ENCODE measurements at regions not wholly inside any gene's neighbourhood (a gene's known extent, or its start where the extent isn't known, plus 50 kb on each side); places are given as distances from the start of the nearest gene placed in this dataset.

GRCh38 chr12:127785986-127786590, 480.9 kb upstream of the TMEM132C start:
- H3F3A ChIP-seq (ENCODE audit: insufficient read depth, low read length, poor library complexity, severe bottlenecking), result no peaks in the 10 kb centered on the region
- no peaks in the 10 kb centered on the region for H4K20me1 ChIP-seq (ENCODE audit: insufficient read depth)
- no peaks in the 10 kb centered on the region for H3K27me3 ChIP-seq (ENCODE audit: insufficient read depth, low read depth, low read length)
- H3K9ac ChIP-seq (ENCODE audit: low read length), result no peak overlapping the region
- H3K9me3 ChIP-seq (ENCODE audit: low read length), result no peaks in the 10 kb centered on the region
- no peak overlapping the region for H3K4me3 ChIP-seq (ENCODE audit: low read length)
- no peak overlapping the region for H3K27ac ChIP-seq (ENCODE audit: low read length)
- no peak overlapping the region for H3K4me2 ChIP-seq (ENCODE audit: low read length)
- no peak overlapping the region for H2AFZ ChIP-seq (ENCODE audit: low read depth, low read length)
- H3K79me2 ChIP-seq (replicated peaks; ENCODE audit: insufficient read depth, low read length), result no peaks in the 10 kb centered on the region
- no peaks in the 10 kb centered on the region for H3K9me2 ChIP-seq (ENCODE audit: insufficient read depth, low read length)
- H3K36me3 ChIP-seq (ENCODE audit: insufficient read depth, low read length), result no peaks in the 10 kb centered on the region
- TF ChIP-seq POLR2AphosphoS5 (IDR thresholded peaks at IDR 0.05) (no peak), REST (IDR thresholded peaks at IDR 0.05; ENCODE audit: borderline replicate concordance) (no peak), CTCF (IDR thresholded peaks at IDR 0.05; ENCODE audit: poor library complexity, severe bottlenecking) (no peak), SMC3 (conservative IDR thresholded peaks at IDR 0.05; ENCODE audit: poor library complexity) (no peak), EZH2 (IDR thresholded peaks at IDR 0.05; ENCODE audit: borderline replicate concordance, insufficient read depth, low read length, poor library complexity, severe bottlenecking) (no peak), TAF1 (IDR thresholded peaks at IDR 0.05; ENCODE audit: low read depth) (no peak), RAD21 (conservative IDR thresholded peaks at IDR 0.05) (no peak), MXI1 (conservative IDR thresholded peaks at IDR 0.05; ENCODE audit: poor library complexity, severe bottlenecking) (no peak), EP300 (conservative IDR thresholded peaks at IDR 0.05; ENCODE audit: poor library complexity, severe bottlenecking) (no peak)

- Histone ChIP-seq H3K27ac (ENCODE audit: low read length) (no peak overlapping the region), H3K36me3 (ENCODE audit: insufficient read depth, low read length) (no peaks in the 10 kb centered on the region)
Observed at GRCh38 chr12:127787544-127787943, 479.4 kb upstream of the TMEM132C start.

More at GRCh38 chr12:127787544-127787943, 479.4 kb upstream of the TMEM132C start:
- Histone ChIP-seq H3K9me3 (ENCODE audit: low read length) (no peaks in the 10 kb centered on the region), H3K4me2 (ENCODE audit: low read length) (no peak overlapping the region), H2AFZ (ENCODE audit: low read depth, low read length) (no peak overlapping the region), H3F3A (ENCODE audit: insufficient read depth, low read length, poor library complexity, severe bottlenecking) (no peaks in the 10 kb centered on the region), H3K9ac (ENCODE audit: low read length) (no peak overlapping the region), H3K27me3 (ENCODE audit: insufficient read depth, low read depth, low read length) (no peaks in the 10 kb centered on the region), H3K9me2 (ENCODE audit: insufficient read depth, low read length) (no peaks in the 10 kb centered on the region), H3K4me3 (ENCODE audit: low read length) (no peak overlapping the region), H3K79me2 (replicated peaks; ENCODE audit: insufficient read depth, low read length) (no peaks in the 10 kb centered on the region), H4K20me1 (ENCODE audit: insufficient read depth) (no peaks in the 10 kb centered on the region)
- TF ChIP-seq CTCF (IDR thresholded peaks at IDR 0.05; ENCODE audit: poor library complexity, severe bottlenecking) (no peak), TAF1 (IDR thresholded peaks at IDR 0.05; ENCODE audit: low read depth) (no peak)
